ENCODE measurements at regions not wholly inside any gene's neighbourhood (a gene's known extent, or its start where the extent isn't known, plus 50 kb on each side); places are given as distances from the start of the nearest gene placed in this dataset.

GRCh38 chr14:54010981-54011380 is 54.4 kb upstream of the BMP4 start:
- TF ChIP-seq, protein P1, sequence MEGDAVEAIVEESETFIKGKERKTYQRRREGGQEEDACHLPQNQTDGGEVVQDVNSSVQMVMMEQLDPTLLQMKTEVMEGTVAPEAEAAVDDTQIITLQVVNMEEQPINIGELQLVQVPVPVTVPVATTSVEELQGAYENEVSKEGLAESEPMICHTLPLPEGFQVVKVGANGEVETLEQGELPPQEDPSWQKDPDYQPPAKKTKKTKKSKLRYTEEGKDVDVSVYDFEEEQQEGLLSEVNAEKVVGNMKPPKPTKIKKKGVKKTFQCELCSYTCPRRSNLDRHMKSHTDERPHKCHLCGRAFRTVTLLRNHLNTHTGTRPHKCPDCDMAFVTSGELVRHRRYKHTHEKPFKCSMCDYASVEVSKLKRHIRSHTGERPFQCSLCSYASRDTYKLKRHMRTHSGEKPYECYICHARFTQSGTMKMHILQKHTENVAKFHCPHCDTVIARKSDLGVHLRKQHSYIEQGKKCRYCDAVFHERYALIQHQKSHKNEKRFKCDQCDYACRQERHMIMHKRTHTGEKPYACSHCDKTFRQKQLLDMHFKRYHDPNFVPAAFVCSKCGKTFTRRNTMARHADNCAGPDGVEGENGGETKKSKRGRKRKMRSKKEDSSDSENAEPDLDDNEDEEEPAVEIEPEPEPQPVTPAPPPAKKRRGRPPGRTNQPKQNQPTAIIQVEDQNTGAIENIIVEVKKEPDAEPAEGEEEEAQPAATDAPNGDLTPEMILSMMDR (IDR thresholded peaks at IDR 0.05), result no peak
- TF ChIP-seq EP300 (IDR thresholded peaks at IDR 0.05) (no peak), POLR2AphosphoS5 (IDR thresholded peaks at IDR 0.05) (no peak)

Data from esophagus muscularis mucosa (tissue), 4 donors.